Activated CD8-positive, alpha-beta memory T cell treated with anti-CD3 and anti-CD28 coated beads for 24 hours (primary cell): ENCODE measurements at regions not wholly inside any gene's neighbourhood (a gene's known extent, or its start where the extent isn't known, plus 50 kb on each side); places are given as distances from the start of the nearest gene placed in this dataset.
A peak's percentile ranks its signal among the peaks of the same experiment; 100 is the strongest.

ENCODE experiments used
- DNase-seq: peaks from one replicate; pipeline ENCODE4 v3.0.0-alpha.2; 2020

DNA sequence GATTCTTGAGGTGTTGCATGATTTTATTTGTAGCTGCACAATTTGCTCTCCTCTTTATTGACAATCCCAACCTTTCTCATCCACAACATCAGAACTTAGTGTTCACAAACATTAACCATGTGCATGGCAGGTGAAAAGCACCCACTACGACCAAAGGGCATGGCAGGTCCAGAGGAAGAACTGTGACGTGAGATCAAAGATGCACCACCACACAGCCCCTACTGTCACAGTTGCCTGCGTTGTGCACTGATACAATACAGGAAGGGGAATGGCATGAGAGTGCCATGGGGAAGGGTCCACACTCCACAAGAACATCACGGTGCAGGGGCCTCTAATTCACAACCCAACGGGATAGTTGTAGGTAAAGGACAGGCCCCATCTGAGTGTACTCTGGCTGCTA is 217.1 kb upstream of the PFKP start:
- DNase-seq: no peak

DNA sequence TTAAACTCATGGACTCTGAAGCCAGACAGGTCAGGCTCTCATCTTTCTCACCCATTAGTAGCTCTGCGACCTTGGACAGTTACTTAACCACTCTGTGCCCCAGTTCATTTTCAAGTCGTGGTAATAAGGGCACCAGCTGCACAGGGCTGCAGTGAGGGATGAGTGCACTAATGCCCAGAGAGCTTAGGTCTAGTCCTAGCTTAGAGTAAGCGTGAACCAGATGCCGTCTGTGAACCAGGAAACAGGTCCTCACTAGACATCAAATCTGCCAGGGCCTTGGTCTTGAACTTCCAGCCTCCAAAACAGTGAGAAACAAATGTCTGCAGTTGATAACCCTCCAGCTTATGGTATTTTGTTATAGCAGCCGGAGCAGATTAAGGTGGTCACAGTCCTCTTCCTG is 222.4 kb upstream of the PFKP start:
- no peak for DNase-seq

DNA sequence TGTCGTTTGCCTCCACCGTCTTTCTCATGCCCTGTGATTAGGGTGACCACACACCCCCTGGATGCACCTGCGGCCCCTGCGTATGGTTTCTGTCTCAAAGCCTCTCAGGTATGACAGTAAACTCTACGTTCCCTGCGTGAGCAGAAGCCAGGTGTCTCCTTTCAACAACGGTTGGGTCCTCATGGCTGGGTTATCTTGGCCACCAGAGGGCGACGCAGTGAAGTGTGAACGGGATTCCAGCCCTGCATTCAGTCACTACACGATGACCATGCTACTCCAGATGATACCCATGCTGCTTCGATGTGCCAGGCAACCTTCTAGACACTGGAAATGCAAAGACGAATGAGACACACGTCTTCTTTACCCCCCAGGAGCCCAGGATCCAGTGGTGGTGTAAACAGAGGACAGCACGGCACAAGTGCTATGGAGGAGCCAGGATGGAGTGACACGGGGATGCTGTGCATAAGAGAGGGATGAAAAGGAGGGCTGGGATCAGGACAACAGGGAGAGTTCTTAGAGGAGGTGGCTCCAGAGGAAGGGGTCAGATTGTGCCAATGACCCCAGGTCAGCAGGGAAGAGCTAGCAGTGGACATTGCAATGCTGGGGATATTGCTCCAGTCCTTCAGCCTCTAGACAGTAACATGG is 228.1 kb upstream of the PFKP start:
- peak; percentile 64 for DNase-seq

DNA sequence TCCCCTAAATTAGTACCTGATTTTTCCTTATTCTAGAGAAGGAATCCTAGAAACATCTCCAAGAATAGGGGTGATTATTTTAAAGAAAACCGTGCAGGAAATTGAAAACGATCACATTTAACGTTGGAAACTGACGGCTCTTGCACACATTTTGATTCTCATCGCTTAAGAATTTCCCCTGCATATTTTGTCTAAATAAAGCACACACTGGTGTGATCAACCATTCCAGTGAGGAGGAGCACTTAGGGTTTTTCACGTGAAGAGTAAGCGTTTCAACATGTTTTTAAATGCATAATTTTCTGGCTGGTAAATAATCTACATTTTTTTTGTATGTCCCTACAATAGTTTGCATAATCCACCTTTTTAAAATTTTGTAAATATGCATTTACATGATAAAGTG is 229.7 kb upstream of the PFKP start:
- no peak for DNase-seq

DNA sequence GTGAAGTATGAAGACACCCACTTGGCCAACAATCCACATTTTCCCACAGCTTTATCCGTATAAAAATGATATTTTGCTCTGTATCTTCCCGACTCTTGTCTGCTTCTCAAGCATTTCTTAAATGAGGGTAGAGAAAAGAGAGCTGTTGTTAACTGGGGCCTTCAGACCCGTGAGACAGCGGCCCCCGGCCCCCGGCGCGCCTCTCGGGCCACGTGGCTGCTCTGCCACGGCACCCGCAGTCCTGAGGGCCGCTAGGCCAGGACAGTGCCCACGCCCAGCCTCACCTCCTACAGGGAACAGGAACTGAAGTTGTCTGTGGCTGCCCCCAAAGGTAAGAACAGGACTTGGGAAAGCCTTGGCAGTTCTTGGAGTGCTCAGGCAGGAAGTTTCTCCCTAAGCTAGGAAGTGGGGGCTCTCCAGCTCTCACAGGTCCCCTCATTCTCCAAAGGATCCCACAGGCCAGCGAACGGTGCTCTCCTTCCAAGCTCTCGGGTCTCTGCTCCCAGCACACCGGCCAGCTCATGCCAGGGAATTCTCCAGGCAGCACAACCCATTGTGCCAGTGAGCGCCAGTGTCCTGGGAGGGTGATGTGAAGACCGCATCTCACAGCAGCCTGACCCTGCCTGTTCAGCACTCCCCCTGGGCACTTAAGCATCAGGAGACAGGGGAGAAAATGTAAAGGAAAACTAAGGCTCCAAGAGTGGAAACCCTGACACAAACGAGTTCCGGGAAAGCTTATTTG is 230.3 kb upstream of the PFKP start:
- no peak for DNase-seq

DNA sequence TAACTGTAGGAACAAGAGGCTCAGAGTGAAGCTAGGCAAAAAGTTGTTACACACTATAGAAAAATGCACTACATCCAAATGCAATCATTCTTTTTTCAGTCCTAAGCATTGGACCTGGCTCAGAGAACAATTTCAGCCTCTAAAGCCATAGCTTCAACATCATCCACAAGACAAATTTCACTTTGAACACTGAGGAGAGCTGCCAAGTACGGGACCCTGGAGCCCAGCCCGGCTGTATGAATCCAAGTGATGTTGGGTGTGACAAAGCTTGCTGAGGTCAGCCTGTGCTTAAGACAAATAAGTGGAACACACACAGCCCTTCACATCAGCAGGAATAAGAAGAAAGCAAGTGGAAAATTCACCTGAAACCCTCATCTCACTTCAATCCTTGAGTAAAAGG is 233.1 kb upstream of the PFKP start:
- DNase-seq: no peak

DNA sequence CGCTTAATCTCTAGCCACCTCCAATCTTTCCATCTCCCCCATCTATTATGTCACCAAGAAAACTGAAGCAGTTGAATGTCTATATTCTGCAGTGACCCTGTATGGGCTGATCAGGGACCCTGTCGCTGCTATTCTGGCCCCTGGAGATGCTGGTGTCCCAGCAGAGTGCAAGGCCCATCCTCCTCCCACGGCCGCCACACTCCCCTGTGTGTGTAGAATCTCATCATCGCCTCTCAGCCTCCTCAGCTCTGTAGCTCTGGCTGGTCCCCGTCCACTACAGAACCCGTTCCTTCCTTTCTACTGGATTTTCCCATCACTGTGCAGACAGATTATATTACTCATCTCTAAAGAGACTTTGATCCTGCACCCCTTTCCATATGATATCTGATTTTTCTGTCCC is 235.8 kb upstream of the PFKP start:
- DNase-seq: no peak

DNA sequence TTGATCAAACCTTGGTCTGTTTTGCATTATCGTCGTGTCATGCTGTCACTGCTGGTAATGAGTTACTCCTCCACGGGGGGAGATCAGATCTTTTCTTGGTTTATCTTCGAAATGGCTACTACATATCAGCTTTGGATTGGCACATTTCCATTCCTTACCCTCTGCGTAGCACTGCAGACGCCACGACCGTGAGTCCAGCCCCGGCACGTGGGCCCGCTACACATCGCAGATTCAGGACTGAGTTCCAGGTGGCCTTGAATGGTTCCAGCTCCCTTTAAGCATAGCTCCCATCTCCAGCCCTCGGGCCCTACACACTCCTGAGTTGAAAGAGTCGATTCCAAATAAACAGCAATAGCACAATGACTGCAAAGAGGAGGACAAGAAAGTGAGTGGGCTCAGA is 238.6 kb upstream of the PFKP start:
- no peak for DNase-seq

DNA sequence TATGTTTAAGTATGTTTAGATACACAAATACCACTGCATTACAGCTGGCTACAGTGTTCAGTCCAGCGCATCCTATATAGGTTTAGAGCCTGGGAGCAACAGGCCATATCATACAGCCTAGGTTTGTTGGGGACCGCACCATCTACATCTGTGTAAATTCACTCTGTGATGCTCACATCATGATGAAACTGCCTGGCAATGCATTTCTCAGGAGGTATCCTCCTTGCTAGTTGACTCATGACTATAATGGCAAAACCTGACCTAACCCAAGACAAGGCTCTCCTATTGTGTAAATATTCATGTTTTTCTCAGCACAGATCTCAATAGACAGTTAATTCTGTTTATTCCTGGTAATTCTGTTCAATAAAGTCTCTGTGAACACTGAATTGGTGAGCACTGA is 240.7 kb upstream of the PFKP start:
- no peak for DNase-seq

DNA sequence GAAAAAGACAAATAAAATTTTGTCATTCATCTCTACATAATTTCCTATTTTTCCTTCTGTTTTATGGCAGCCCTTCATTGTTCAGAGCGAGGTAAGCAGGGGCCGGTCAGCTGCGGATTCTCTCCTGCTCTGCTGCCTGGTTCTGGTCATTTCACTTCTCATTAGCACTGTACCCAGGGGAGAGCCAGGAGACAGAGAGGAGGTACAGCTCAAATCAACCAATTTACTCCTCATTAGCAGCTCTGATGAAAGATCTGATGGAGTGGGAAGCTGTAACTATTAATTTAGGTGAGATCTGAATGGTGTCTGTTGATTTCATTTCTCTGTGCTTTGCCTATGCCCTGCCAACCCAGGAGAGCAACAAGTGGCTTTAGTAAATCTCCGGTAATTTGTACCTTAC is 241.5 kb upstream of the PFKP start:
- DNase-seq: no peak

DNA sequence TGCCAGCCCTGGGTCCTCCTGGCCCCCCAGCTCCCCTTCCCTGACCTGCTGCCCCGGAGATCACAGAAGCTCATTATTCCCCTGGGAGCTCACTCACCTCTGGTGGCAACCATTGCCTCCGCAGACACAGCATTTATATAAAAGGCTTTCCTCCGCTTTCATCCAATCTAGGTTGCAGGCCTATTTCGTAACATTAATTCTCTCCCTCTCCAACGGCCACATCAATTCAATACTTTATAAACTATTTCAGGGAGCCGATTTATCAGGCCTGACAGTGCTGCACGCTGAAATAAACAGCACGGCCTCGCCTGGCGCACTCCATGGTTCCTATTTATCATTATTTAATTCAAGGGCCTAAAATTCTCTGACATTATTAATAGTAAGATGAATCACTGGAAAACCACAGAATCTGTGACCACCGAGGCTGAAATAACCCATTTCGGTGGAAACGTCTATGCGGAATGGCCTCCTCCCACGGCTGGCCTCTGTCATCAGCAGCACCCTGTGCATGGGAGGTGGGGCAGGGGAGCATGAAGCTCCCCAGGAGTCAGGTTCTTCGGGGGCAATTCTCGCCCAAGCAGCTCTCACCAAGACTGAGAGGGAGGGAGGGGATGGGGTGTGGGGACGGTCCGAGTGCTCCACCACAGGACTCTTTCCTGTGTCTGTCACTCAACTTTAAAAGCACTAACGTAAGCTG is 249.3 kb upstream of the PFKP start:
- no peak for DNase-seq

DNA sequence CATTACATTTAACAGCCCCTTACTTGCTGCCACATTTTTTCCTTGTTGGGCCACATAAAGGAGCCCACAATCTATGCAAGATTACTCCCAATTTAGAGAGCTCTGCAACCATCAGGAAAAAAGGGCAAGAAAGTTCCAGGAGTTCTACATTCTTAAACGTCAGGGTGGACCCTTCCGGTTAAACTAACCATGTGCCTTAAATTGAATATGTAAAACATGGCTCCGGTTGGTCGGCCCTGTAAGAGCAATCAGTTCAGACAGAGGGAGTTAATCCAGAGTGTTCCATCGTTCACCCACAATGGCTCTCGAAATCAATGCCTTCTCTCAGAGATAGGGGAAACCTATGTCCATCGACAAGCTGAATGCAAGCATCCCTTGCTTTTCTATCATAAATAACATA is 253.7 kb upstream of the PFKP start:
- no peak for DNase-seq

DNA sequence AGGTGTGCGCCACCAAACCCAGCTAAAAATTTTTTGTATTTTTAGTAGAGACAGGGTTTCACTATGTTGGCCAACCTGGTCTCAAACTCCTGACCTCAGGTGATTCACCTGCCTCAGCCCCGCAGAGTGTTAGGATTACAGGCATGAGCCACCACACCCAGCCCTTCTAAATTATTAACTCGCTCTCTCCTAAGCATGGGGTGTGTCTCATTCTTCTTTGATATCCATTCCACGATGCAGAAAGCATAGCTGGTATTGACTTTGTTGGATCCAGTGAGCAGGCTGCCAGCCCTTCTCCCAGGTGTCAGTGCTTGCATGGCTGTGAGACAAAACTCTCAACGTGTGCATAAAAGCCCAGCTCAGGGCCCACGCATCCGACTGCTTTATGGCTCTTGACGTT is 254.1 kb upstream of the PFKP start:
- DNase-seq: no peak

DNA sequence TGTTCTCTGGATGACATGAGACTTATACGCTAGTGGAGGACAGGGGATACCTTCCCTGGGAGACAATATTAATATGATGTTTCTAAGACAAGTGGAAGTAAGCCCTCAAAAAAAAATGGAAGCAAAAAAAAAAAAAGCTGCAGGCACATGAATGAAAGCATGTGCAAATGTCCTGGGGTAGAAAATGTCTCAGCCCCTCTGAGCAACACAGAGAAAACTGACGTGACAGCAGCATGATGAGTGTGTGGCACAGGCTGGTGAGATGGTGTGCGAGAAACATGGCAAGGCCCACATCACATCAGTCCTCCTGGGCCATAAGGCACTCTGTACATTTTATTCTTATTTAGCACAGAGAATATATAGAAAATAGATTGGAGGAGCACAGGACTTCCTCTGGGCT is 254.7 kb upstream of the PFKP start:
- no peak for DNase-seq

DNA sequence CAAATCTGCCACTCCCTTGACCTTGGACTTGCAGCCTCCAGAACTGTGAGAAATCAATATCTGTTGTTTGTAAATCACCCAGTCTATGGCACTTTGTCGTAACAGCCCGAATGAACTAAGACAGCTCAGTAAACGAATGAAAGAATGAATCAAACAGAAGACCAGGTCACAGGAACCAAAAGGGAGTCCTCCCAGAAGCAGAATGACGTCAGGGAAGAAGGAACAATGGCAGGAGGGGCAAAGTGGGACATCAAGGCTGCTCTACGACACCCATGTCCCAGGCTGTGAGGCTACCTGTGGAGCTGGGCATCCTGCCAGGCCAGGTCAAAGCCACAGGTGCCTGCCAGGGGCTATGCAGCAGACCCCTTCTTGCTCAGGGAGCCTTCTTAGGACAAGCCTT is 267.2 kb upstream of the PFKP start:
- no peak for DNase-seq

DNA sequence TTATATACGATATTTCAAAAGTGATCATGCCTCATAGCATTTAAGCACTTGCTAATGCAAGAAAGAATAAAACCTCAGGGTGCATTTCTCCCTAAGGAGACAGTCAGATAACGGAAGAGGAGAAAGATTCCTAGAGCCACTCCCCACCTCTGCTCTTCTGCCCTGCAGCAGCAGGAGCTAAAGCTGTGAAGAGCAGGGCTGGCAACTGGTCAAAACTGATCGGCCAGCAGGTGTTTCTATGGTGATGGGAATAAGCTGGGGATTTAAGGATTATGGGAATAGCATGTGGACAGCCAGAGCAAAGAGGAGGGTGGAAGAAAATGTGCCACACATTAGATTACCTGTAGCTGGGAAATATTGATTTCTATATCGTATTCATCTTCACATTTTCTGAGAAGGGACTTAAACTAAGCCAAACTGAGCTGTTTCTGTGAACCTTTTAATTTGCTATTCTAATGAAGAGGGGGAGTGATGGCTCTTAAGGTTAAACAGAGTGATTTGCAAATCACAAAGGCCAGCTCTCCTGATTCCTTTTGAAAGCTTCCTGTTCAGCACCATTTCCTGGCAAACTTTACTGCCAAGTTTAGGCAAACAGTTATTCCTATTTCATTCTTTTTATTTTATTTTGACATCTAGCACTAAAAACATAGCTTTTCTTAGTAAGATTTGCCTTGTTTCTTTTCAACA is 268.9 kb upstream of the PFKP start:
- no peak for DNase-seq

DNA sequence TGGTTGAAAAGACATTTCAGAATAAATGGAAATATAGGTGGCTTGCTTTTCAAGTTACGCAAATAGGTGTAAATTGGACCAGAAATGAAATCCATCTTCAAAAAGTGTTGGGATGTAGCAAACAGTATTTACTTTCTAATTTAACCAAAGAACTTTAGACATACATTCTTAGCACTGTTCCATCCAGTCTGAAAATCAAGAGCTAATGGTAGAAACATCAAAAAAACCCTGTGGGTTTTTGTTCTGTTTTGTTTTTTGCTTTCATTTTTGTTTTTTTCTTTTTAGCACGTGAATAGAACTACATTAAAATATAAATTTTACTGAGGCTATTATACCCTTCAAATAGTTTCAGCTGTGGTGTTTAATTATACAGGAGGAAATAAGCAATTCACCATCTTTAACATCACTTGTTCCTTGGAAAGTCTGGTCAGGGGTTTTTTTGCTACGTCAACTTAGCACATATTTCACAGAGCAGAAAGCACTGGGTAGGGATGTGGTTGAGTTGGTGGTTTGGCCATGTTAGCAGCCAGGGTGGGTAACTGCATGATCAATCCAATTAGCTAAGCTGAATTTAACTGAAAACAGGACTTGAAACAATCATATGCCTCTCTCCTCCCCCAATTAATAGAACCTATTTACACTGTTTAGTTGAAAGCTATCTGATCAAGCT is 275.4 kb upstream of the PFKP start:
- no peak for DNase-seq

DNA sequence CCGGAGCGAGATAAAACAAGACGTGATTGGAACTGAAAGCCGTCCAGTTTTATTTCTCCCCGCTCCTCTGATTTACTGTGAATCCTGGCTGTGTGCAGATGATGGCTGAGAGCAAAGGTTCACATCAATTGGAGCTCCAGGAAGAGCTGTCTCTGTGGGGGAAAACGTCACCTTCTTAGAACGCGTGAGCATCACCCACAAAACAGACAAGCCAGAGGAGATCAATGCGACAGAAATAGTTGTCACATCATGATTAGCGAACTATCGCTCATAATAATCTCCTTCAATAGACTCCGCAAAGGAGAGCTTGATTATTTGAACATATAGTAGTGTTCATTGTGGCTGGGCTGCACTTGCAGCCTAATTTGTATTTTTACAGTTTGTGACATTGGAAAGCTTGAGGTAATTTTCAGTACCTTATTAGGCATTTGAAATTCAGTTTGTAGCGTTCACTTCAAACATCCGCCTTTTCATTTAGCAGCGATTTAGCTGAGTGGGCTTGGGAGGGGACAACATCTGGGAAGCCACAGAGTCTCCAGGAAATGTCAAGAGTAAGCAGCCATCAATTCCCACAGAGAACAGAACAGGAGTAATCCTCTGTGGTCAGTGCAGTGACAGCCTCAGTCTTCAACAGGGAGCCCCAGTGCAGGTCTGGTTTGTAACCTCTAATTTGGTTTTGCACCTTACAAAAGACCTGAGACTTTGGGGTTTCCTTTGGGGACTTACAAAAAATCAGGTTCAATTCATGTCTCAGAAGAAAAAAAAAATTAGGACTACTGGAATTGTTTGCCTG is 276.8 kb upstream of the PFKP start:
- DNase-seq: no peak

DNA sequence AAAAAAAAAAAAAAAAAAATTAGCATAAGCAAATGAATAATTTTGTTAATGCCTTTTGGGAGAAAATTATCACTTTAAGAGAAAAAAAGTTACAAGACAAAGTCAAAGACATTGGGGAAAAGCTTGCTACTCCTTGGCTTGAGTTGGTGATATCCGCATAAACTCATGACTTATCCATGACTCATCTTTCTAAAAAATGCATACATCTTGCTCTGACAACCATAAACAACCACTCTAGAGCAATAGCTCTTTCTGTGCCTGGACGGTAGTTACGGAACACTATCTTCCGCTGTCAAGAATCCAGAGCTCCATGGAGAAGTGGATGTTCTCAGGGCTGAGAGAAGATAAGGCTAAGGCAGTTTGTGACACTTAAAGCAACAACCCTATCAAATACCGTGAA is 281.1 kb upstream of the PFKP start:
- DNase-seq: no peak

DNA sequence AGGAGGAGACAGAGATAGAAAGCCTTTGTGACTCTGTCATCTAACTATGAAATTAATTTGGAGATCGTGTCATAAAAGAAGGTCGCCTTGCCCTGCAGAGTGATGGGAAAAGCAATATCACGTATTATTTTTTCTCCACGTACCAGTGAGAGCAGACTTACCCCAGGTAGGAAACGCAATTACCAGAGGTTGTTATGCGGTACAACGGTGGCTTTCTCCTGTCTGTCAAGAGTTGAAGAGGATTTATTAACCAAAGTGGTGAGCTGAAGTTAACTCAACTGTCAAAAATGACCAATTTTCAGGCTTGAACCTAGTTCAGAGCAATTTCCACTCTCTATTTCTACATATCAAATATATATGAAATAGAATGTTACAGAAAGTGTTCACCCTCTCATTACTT is 282.6 kb upstream of the PFKP start:
- DNase-seq: no peak

DNA sequence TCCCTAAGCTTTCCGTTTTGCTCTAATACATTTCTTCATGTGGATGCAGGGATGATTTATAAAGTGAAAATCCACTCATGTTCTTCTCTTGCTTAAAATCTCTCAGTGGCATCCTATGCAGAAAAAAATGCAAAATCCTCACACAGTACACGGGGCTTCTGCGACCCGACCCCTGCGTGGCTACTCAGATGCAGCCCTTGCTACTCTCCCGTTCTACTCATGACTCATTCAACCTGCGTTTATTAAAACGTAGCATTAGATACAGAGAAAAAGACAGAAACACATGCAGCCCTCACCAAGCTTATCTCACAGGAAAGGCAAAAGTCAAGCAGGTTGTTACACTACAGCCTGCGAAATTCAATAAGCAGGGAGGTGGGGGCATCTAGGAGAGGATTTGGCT is 284.4 kb upstream of the PFKP start:
- no peak for DNase-seq

DNA sequence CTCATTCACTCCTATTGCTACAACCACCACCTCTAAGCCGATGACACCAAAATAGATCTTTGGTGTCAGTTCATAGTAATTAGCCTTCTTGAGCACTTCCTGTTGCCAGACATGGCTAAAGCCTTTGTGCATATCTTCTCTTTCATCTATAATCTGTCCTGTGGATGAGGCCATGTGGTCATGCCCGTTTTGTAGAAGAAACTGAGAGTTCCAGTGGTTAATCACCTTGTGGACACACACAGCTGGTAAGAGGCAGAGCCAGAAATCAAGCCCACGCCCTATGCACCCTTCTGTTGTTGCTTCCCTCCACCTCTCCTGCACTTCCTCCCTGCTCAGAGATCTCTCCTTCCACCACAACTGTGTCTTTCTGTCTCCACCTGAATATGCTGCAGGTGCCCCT is 285.1 kb upstream of the PFKP start:
- DNase-seq: no peak
